A673 (cell line): ENCODE measurements at regions not wholly inside any gene's neighbourhood (a gene's known extent, or its start where the extent isn't known, plus 50 kb on each side); places are given as distances from the start of the nearest gene placed in this dataset.

Experiments
- BruUV-seq: library from RNA; stranded (reverse); fragments of 400-500 nt; replicated peaks from 2 replicates; lab custom pipeline; 2021; lab: Mats Ljungman, UMichigan
- CTCF ChIA-PET: fragments of 300-600 bp; sonication (Branson Sonifier 250); formaldehyde crosslinking; loops from one replicate; lab custom pipeline; 2022; ENCODE audit warnings: antibody characterized with exemption; lab: Charles Lee
- POLR2A ChIA-PET: fragments of 300-600 bp; sonication (Branson Sonifier 250); formaldehyde crosslinking; loops from one replicate; lab custom pipeline; 2022; ENCODE audit warnings: antibody characterized with exemption; ENCODE audit not compliant: low non-redundant PET; lab: Charles Lee
- DNase-seq: peaks from one replicate; pipeline ENCODE4 v3.0.0-alpha.2; 2015; ENCODE audit warnings: low spot score
- H3K27ac ChIP-seq: fragments of 200-600 bp; sonication (generic); 2 replicates; pipeline ENCODE4 v1.5.1; 2016; ENCODE audit warnings: mixed run types, low read depth, mild to moderate bottlenecking, mixed read lengths, antibody characterized with exemption, low read length; ENCODE audit not compliant: poor library complexity, severe bottlenecking
- H3K27me3 ChIP-seq: fragments of 200-600 bp; sonication (generic); replicated peaks from 2 replicates; pipeline ENCODE4 v1.6.1; 2017; ENCODE audit warnings: mixed run types, low read depth, mild to moderate bottlenecking, mixed read lengths, antibody characterized with exemption, low read length; ENCODE audit not compliant: insufficient read depth, poor library complexity
- H3K36me3 ChIP-seq: fragments of 200-600 bp; sonication (generic); 2 replicates; pipeline ENCODE4 v1.6.1; 2016; ENCODE audit warnings: mixed run types, mild to moderate bottlenecking, mixed read lengths, antibody characterized with exemption, low read length; ENCODE audit not compliant: insufficient read depth, poor library complexity, severe bottlenecking
- H3K4me1 ChIP-seq: fragments of 200-600 bp; sonication (generic); 2 replicates; pipeline ENCODE4 v1.6.1; 2017; ENCODE audit warnings: mixed run types, mild to moderate bottlenecking, mixed read lengths, antibody characterized with exemption, low read length; ENCODE audit not compliant: insufficient read depth, poor library complexity, severe bottlenecking
- H3K4me3 ChIP-seq: fragments of 200-600 bp; sonication (generic); 2 replicates; pipeline ENCODE4 v1.5.1; 2016; ENCODE audit warnings: low read depth, mixed run types, mild to moderate bottlenecking, mixed read lengths, low read length; ENCODE audit not compliant: poor library complexity, severe bottlenecking
- H3K9me3 ChIP-seq: fragments of 200-600 bp; sonication (generic); 2 replicates; pipeline ENCODE4 v1.6.1; 2016; ENCODE audit warnings: mixed run types, low read depth, mild to moderate bottlenecking, mixed read lengths, antibody characterized with exemption, low read length; ENCODE audit not compliant: poor library complexity, severe bottlenecking
- CTCF ChIP-seq: fragments of 300-800, 200-600 bp; sonication (generic); conservative IDR thresholded peaks from 2 replicates; pipeline ENCODE4 v1.5.1; 2017; ENCODE audit warnings: low read depth, mild to moderate bottlenecking, antibody characterized with exemption, low read length, moderate library complexity, mixed read lengths
- EZH2 ChIP-seq: fragments of 200-600 bp; sonication (generic); IDR thresholded peaks from 2 replicates; pipeline ENCODE4 v1.6.1; 2017; ENCODE audit warnings: borderline replicate concordance, low read depth, mild to moderate bottlenecking, mixed read lengths, antibody characterized with exemption, low read length; ENCODE audit not compliant: poor library complexity, severe bottlenecking
- intact Hi-C: fragments of 100-400 bp; cut with micrococcal nuclease; formaldehyde crosslinking; loops from one replicate; pipeline ENCODE4 v1.10.0; 2022; ENCODE audit not compliant: unreplicated experiment

GRCh38 chr3:117721866-117722265, 1012.3 kb downstream of the TUSC7 start:
- BruUV-seq: no TSS peak

GRCh38 chr3:117722856-117723255, 1013.3 kb downstream of the TUSC7 start:
- intact Hi-C loops: loop anchor here (5.0 to 10.0 kb wide), 2 partner anchors 272 to 706 kb away; no protein-coding TSS in a partner anchor
- CTCF ChIA-PET: no interaction called here
- Histone ChIP-seq H3K4me1 (no peaks in the 10 kb centered on the region), H3K27me3 (no peaks in the 10 kb centered on the region), H3K9me3 (no peaks in the 10 kb centered on the region), H3K36me3 (no peaks in the 10 kb centered on the region), H3K4me3 (no peak overlapping the region), H3K27ac (no peak overlapping the region)
- no peak for DNase-seq
- TF ChIP-seq CTCF: no peak
- TF ChIP-seq EZH2: no peak
- no TSS peak for BruUV-seq
- POLR2A ChIA-PET: no interaction called here

More at GRCh38 chr3:117721866-117722265, 1012.3 kb downstream of the TUSC7 start:
- Histone ChIP-seq H3K4me1 (no peaks in the 10 kb centered on the region), H3K27me3 (no peaks in the 10 kb centered on the region), H3K27ac (no peak overlapping the region), H3K9me3 (no peaks in the 10 kb centered on the region), H3K4me3 (no peak overlapping the region), H3K36me3 (no peaks in the 10 kb centered on the region)
- CTCF ChIA-PET: no interaction called here
- intact Hi-C loops: loop anchor here (5.0 to 10.0 kb wide), 2 partner anchors 273 to 705 kb away; no protein-coding TSS in a partner anchor
- TF ChIP-seq CTCF (no peak), EZH2 (no peak)
- POLR2A ChIA-PET: no interaction called here
- no peak for DNase-seq

GRCh38 chr3:117723825-117724224, 1014.2 kb downstream of the TUSC7 start:
- POLR2A ChIA-PET: no interaction called here
- Histone ChIP-seq H3K4me1 (no peaks in the 10 kb centered on the region), H3K4me3 (no peak overlapping the region), H3K27me3 (no peaks in the 10 kb centered on the region), H3K9me3 (no peaks in the 10 kb centered on the region), H3K36me3 (no peaks in the 10 kb centered on the region), H3K27ac (no peak overlapping the region)
- CTCF ChIA-PET: no interaction called here
- no peak for DNase-seq
- TF ChIP-seq CTCF (no peak), EZH2 (no peak)
- no TSS peak for BruUV-seq
- intact Hi-C loops: loop anchor here (5.0 to 10.0 kb wide), 2 partner anchors 271 to 707 kb away; no protein-coding TSS in a partner anchor
